HG03175 (cell line): ENCODE measurements at regions not wholly inside any gene's neighbourhood (a gene's known extent, or its start where the extent isn't known, plus 50 kb on each side); places are given as distances from the start of the nearest gene placed in this dataset.
A peak's percentile ranks its signal among the peaks of the same experiment; 100 is the strongest.

Experiments used
- ATAC-seq: cut with Tn5 transposase; IDR thresholded peaks from one replicate; pipeline ENCODE4 v1.9.1; 2021; ENCODE audit warnings: mild to moderate bottlenecking, moderate library complexity; ENCODE audit not compliant: unreplicated experiment

- no peak for ATAC-seq
These were observed 264.8 kb upstream of the PTGER4 start for GRCh38 chr5:40414922-40415321.

GRCh38 chr5:40413743-40414142 is 266.0 kb upstream of the PTGER4 start:
- no peak for ATAC-seq

- no peak for ATAC-seq
These were observed 266.9 kb upstream of the PTGER4 start for GRCh38 chr5:40412771-40413170.

- ATAC-seq = no peak
These were observed 268.6 kb upstream of the PTGER4 start for GRCh38 chr5:40410964-40411635.

GRCh38 chr5:40410231-40410861 is 269.4 kb upstream of the PTGER4 start:
- no peak for ATAC-seq

GRCh38 chr5:40409601-40410000 is 270.1 kb upstream of the PTGER4 start:
- ATAC-seq = peak; percentile 38

- peak; percentile 40 for ATAC-seq
These were observed 272.9 kb upstream of the PTGER4 start for GRCh38 chr5:40406741-40407211.

GRCh38 chr5:40405996-40406740 is 273.5 kb upstream of the PTGER4 start:
- ATAC-seq = no peak

- no peak for ATAC-seq
These were observed 274.5 kb upstream of the PTGER4 start for GRCh38 chr5:40405230-40405629.

- peak; percentile 71 for ATAC-seq
These were observed 275.1 kb upstream of the PTGER4 start for GRCh38 chr5:40404613-40405012.

GRCh38 chr5:40402007-40402364 is 277.7 kb upstream of the PTGER4 start:
- ATAC-seq = no peak

GRCh38 chr5:40401284-40402006 is 278.3 kb upstream of the PTGER4 start:
- ATAC-seq = no peak

GRCh38 chr5:40400245-40400644 is 279.5 kb upstream of the PTGER4 start:
- ATAC-seq = no peak

GRCh38 chr5:40399349-40399748 is 280.4 kb upstream of the PTGER4 start:
- ATAC-seq = no peak

- no peak for ATAC-seq
These were observed 281.7 kb upstream of the PTGER4 start for GRCh38 chr5:40397976-40398375.

- ATAC-seq = no peak
These were observed 282.6 kb upstream of the PTGER4 start for GRCh38 chr5:40397091-40397490.

GRCh38 chr5:40396317-40396716 is 283.4 kb upstream of the PTGER4 start:
- peak; percentile 65 for ATAC-seq

GRCh38 chr5:40395251-40395650 is 284.5 kb upstream of the PTGER4 start:
- ATAC-seq = no peak

GRCh38 chr5:40394698-40395097 is 285.0 kb upstream of the PTGER4 start:
- no peak for ATAC-seq

GRCh38 chr5:40391642-40392041 is 288.1 kb upstream of the PTGER4 start:
- ATAC-seq = no peak
